Endothelial cell of umbilical vein (primary cell): ENCODE measurements at regions not wholly inside any gene's neighbourhood (a gene's known extent, or its start where the extent isn't known, plus 50 kb on each side); places are given as distances from the start of the nearest gene placed in this dataset.

ENCODE experiments used
- BruUV-seq: library from RNA; stranded (reverse); fragments of 400-500 nt; replicated peaks from 2 replicates; lab custom pipeline; 2021; lab: Mats Ljungman, UMichigan
- CTCF ChIA-PET: fragments of 300-600, 350-600 bp; sonication (Branson Sonifier 250); formaldehyde crosslinking; loops from one replicate; lab custom pipeline; 2021; ENCODE audit warnings: antibody characterized with exemption, inconsistent platforms; lab: Charles Lee
- POLR2A ChIA-PET: fragments of 300-600, 350-600 bp; sonication (Branson Sonifier 250); formaldehyde crosslinking; loops from one replicate; lab custom pipeline; 2021; ENCODE audit warnings: antibody characterized with exemption, inconsistent platforms; lab: Charles Lee
- DNase-seq: peaks from one replicate; pipeline ENCODE4 v3.0.0-alpha.2; 2011; ENCODE audit warnings: low read depth, low spot score
- FAIRE-seq: peaks from 2 replicates; lab custom pipeline; 2011; peaks lifted over from hg19 to GRCh38; lab: Jason Lieb, UNC
- H2AFZ ChIP-seq: 2 replicates; pipeline ENCODE4 v1.6.0; 2012; ENCODE audit warnings: low read depth, low read length, control low read depth, inconsistent platforms
- H3K27ac ChIP-seq: 2 replicates; pipeline ENCODE4 v1.5.1; 2011; ENCODE audit warnings: low read depth, mild to moderate bottlenecking, control low read depth, low read length, moderate library complexity; ENCODE audit not compliant: insufficient read depth
- H3K27me3 ChIP-seq, 2 experiments: 2 replicates each; pipeline versions ENCODE4 v1.6.0 to v1.6.1; 2011; ENCODE audit warnings: low read length in 2 of 2, mixed read lengths in 1 of 2; ENCODE audit not compliant: control insufficient read depth in 2 of 2, insufficient read depth in 2 of 2
- H3K36me3 ChIP-seq, 2 experiments: 2 replicates in 1 of 2; 3 replicates in 1 of 2; pipeline ENCODE4 v1.5.1; 2011; ENCODE audit warnings: low read length in 2 of 2, mild to moderate bottlenecking in 1 of 2, moderate library complexity in 1 of 2; ENCODE audit not compliant: control insufficient read depth in 2 of 2, insufficient read depth in 2 of 2; ENCODE audit errors: extremely low read depth in 1 of 2
- H3K4me1 ChIP-seq: 3 replicates; pipeline ENCODE4 v1.5.1; 2011; ENCODE audit warnings: mild to moderate bottlenecking, low read length; ENCODE audit not compliant: control insufficient read depth, insufficient read depth; ENCODE audit errors: extremely low read depth
- H3K4me2 ChIP-seq: 2 replicates; pipeline ENCODE4 v1.6.1; 2011; ENCODE audit warnings: low read length, control low read depth, mixed read lengths; ENCODE audit not compliant: insufficient read depth
- H3K4me3 ChIP-seq, 3 experiments: fragments of 200-600 bp in 1 of 3; sonication (generic), shearing (Covaris generic) in 1 of 3; replicated peaks in 1 of 3; 2 replicates each; pipeline ENCODE4 v1.5.1; 2011 to 2016; ENCODE audit warnings: control low read depth in 3 of 3, low read length in 3 of 3, mild to moderate bottlenecking in 2 of 3, inconsistent platforms in 1 of 3, low read depth in 1 of 3, moderate library complexity in 1 of 3; ENCODE audit not compliant: insufficient read depth in 1 of 3
- H3K79me2 ChIP-seq: 2 replicates; pipeline ENCODE4 v1.6.0; 2012; ENCODE audit warnings: low read length, inconsistent platforms; ENCODE audit not compliant: control insufficient read depth, insufficient read depth
- H3K9ac ChIP-seq: replicated peaks from 2 replicates; pipeline ENCODE3; 2011; ENCODE audit warnings: low read length, control low read depth; ENCODE audit not compliant: insufficient read depth; ENCODE audit errors: extremely low read depth
- H3K9me1 ChIP-seq: replicated peaks from 3 replicates; pipeline ENCODE4 v1.6.0; 2011; ENCODE audit warnings: mild to moderate bottlenecking, low read length; ENCODE audit not compliant: control insufficient read depth, insufficient read depth; ENCODE audit errors: extremely low read depth
- H3K9me3 ChIP-seq: replicated peaks from 2 replicates; pipeline ENCODE4 v1.5.1; 2012; ENCODE audit warnings: low read length, inconsistent platforms; ENCODE audit not compliant: control insufficient read depth, insufficient read depth
- H4K20me1 ChIP-seq: replicated peaks from 2 replicates; pipeline ENCODE3; 2011; ENCODE audit warnings: mild to moderate bottlenecking, low read length; ENCODE audit not compliant: control insufficient read depth, insufficient read depth; ENCODE audit errors: extremely low read depth
- EZH2 ChIP-seq: IDR thresholded peaks from 2 replicates; pipeline ENCODE4 v1.6.1; 2012; ENCODE audit warnings: borderline replicate concordance, low read depth, mild to moderate bottlenecking, moderate library complexity, low read length, inconsistent platforms; ENCODE audit not compliant: severe bottlenecking
- FOS ChIP-seq: IDR thresholded peaks from 2 replicates; pipeline ENCODE4 v1.6.1; 2011; ENCODE audit warnings: mild to moderate bottlenecking, low read length, moderate library complexity, borderline replicate concordance; ENCODE audit not compliant: insufficient read depth
- GATA2 ChIP-seq: IDR thresholded peaks from 2 replicates; pipeline ENCODE4 v1.7.0; 2011; ENCODE audit warnings: low read depth, mild to moderate bottlenecking, moderate library complexity, mixed read lengths, low read length; ENCODE audit not compliant: insufficient read length, insufficient read depth
- JUN ChIP-seq: IDR thresholded peaks from 2 replicates; pipeline ENCODE4 v1.6.1; 2011; ENCODE audit warnings: borderline replicate concordance, low read depth; ENCODE audit not compliant: insufficient read length, insufficient read depth
- MYC ChIP-seq: IDR thresholded peaks from one replicate; pipeline ENCODE4 v1.6.1; 2011; ENCODE audit warnings: mild to moderate bottlenecking, low read depth, low read length
- POLR2A ChIP-seq: IDR thresholded peaks from 2 replicates; pipeline ENCODE4 v1.6.1; 2012; ENCODE audit warnings: low read depth, mild to moderate bottlenecking, control low read depth, low read length
- POLR2AphosphoS5 ChIP-seq: IDR thresholded peaks from 2 replicates; pipeline ENCODE4 v1.6.1; 2012; ENCODE audit warnings: low read depth, mild to moderate bottlenecking, control low read depth, low read length, moderate library complexity; ENCODE audit not compliant: insufficient read depth
- dilution Hi-C: fragments of 300-500 bp; cut with MboI; formaldehyde crosslinking; loops from one replicate; pipeline ENCODE4 v1.15.0; 2019; ENCODE audit warnings: low sequenced_read_pairs; ENCODE audit not compliant: extremely low pct_ligation_motif_present
- intact Hi-C: fragments of 100-400 bp; cut with micrococcal nuclease; formaldehyde crosslinking; loops from one replicate; pipeline ENCODE4 v1.10.0; 2022
- TF ChIP-seq, protein P1 (sequence below), 2 donors: IDR thresholded peaks; 1 replicate in 1 of 2; 2 replicates in 1 of 2; pipeline ENCODE4 v1.5.1; 2011; ENCODE audit warnings: low read length in 2 of 2, mild to moderate bottlenecking in 2 of 2, moderate library complexity in 2 of 2, control low read depth in 1 of 2, inconsistent platforms in 1 of 2, low read depth in 1 of 2; ENCODE audit not compliant: insufficient read depth in 1 of 2; ENCODE audit errors: extremely low read depth in 1 of 2
- TF ChIP-seq, protein P2 (sequence below): IDR thresholded peaks from 2 replicates; pipeline ENCODE4 v1.6.1; 2011; ENCODE audit not compliant: insufficient read depth, insufficient read length

DNA sequence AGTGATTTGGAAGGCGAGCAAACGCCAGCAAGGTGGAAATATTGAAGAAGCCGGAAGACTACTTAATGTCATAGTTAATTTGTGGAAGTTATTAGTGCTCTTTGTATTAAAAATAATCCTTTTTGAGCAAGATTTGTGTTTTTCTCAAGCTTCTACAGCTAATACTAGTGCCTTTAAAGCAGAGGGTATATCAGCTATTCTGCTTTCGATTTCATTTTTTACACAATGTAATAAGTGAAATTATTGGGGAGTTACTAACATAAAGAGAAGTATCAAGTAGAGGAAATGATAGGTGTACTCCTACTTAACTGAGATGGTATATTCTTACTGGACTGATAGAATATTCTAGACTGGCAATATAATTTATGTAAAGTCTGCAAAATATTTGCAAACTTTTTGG, 392.4 kb upstream of the DCN start:
- Histone ChIP-seq H3K27me3 (no peaks in the 10 kb centered on the region), H3K4me2 (no peak overlapping the region), H3K9me3 (no peaks in the 10 kb centered on the region), H3K79me2 (no peaks in the 10 kb centered on the region), H3K36me3 (no peaks in the 10 kb centered on the region), H3K27ac (no peak overlapping the region), H4K20me1 (no peaks in the 10 kb centered on the region), H2AFZ (no peak overlapping the region), H3K9ac (no peak overlapping the region), H3K4me1 (peaks cover 4% of the 10 kb centered on the region), H3K9me1 (no peaks in the 10 kb centered on the region), H3K4me3 (no peak overlapping the region)
- dilution Hi-C loops (no loop called here), intact Hi-C loops (loop anchor here (5.0 to 10.0 kb wide), 2 partner anchors 997 to 1070 kb away; no protein-coding TSS in a partner anchor)
- DNase-seq (no peak), FAIRE-seq (no peak)
- CTCF ChIA-PET, result interaction anchor here (1.0 to 6.9 kb wide), 5 partner anchors 12 to 898 kb away, joined by 3 to 43 read pairs (median 4); partner anchors contain the start of gene BTG1
- POLR2A ChIA-PET, result no interaction called here
- no TSS peak for BruUV-seq
- no peak for TF ChIP-seq EZH2
- no peak for TF ChIP-seq JUN
- no peak for TF ChIP-seq MYC
- TF ChIP-seq, protein P1, sequence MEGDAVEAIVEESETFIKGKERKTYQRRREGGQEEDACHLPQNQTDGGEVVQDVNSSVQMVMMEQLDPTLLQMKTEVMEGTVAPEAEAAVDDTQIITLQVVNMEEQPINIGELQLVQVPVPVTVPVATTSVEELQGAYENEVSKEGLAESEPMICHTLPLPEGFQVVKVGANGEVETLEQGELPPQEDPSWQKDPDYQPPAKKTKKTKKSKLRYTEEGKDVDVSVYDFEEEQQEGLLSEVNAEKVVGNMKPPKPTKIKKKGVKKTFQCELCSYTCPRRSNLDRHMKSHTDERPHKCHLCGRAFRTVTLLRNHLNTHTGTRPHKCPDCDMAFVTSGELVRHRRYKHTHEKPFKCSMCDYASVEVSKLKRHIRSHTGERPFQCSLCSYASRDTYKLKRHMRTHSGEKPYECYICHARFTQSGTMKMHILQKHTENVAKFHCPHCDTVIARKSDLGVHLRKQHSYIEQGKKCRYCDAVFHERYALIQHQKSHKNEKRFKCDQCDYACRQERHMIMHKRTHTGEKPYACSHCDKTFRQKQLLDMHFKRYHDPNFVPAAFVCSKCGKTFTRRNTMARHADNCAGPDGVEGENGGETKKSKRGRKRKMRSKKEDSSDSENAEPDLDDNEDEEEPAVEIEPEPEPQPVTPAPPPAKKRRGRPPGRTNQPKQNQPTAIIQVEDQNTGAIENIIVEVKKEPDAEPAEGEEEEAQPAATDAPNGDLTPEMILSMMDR (IDR thresholded peaks at IDR 0.05; ENCODE audit: extremely low read depth in 1 of 2, insufficient read depth in 1 of 2, low read depth in 1 of 2, low read length in 2 of 2), result no peak
- no peak for TF ChIP-seq GATA2
- TF ChIP-seq POLR2A, result no peak

DNA sequence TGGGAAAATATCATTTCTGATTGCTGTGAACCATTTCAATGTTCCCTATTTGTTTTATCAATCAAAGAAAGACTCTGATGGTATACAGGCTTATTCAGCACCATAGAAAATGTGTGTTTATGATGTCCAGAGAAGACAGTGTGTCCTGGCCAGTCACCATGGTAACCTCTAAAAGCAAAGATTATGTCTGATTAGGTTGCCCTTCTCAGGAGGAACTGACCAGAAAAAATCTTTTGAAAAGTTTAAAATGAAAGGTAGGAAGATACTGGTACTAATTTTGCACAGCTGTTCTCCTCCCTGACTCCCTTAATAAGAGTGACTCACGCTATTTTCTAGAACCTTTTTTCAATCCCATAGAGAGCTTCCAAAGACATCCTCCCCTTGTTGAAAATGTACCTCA, 391.8 kb upstream of the DCN start:
- Histone ChIP-seq H3K27me3 (no peaks in the 10 kb centered on the region), H3K27ac (no peak overlapping the region), H3K4me1 (peaks cover 4% of the 10 kb centered on the region), H3K9me3 (no peaks in the 10 kb centered on the region), H3K79me2 (no peaks in the 10 kb centered on the region), H3K4me2 (no peak overlapping the region), H3K36me3 (no peaks in the 10 kb centered on the region), H3K9me1 (no peaks in the 10 kb centered on the region), H4K20me1 (no peaks in the 10 kb centered on the region), H2AFZ (no peak overlapping the region), H3K9ac (no peak overlapping the region), H3K4me3 (no peak overlapping the region)
- dilution Hi-C loops (no loop called here), intact Hi-C loops (loop anchor here (10.0 kb wide), 1 partner anchor 1070 kb away; no protein-coding TSS in a partner anchor)
- POLR2A ChIA-PET, result no interaction called here
- TF ChIP-seq, protein P1 (IDR thresholded peaks at IDR 0.05; ENCODE audit: extremely low read depth in 1 of 2, insufficient read depth in 1 of 2, low read depth in 1 of 2, low read length in 2 of 2), result no peak
- no peak for TF ChIP-seq JUN
- TF ChIP-seq POLR2AphosphoS5, result no peak
- TF ChIP-seq MYC, result no peak
- TF ChIP-seq, protein P2, sequence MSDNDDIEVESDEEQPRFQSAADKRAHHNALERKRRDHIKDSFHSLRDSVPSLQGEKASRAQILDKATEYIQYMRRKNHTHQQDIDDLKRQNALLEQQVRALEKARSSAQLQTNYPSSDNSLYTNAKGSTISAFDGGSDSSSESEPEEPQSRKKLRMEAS, result no peak
- TF ChIP-seq POLR2A, result no peak
- no peak for TF ChIP-seq GATA2
- TF ChIP-seq FOS, result no peak
- no peak for TF ChIP-seq EZH2
- no TSS peak for BruUV-seq
- CTCF ChIA-PET, result interaction anchor here (1.0 to 6.9 kb wide), 5 partner anchors 11 to 899 kb away, joined by 3 to 43 read pairs (median 4); partner anchors contain the start of gene BTG1
- no peak for DNase-seq
- no peak for FAIRE-seq
